Muscle layer of colon (tissue), 2 donors: ENCODE measurements at regions not wholly inside any gene's neighbourhood (a gene's known extent, or its start where the extent isn't known, plus 50 kb on each side); places are given as distances from the start of the nearest gene placed in this dataset.
"Not testable (repeated sequence)": the region's sequence is repeated elsewhere in the genome, so short reads cannot be mapped to it uniquely, and the experiment has no call there.

Experiments used
- H3K27ac ChIP-seq: one replicate; pipeline ENCODE4 v1.7.0; 2013; ENCODE audit warnings: low read depth, mild to moderate bottlenecking, low read length, moderate library complexity
- H3K27me3 ChIP-seq, 2 donors: one replicate each; pipeline ENCODE4 v1.7.0; 2013; ENCODE audit warnings: low read length in 2 of 2, mild to moderate bottlenecking in 2 of 2; ENCODE audit not compliant: insufficient read depth in 2 of 2, control insufficient read depth in 1 of 2
- H3K36me3 ChIP-seq: one replicate; pipeline ENCODE4 v1.7.0; 2013; ENCODE audit warnings: mild to moderate bottlenecking, low read length; ENCODE audit not compliant: insufficient read depth
- H3K4me1 ChIP-seq: one replicate; pipeline ENCODE4 v1.7.0; 2013; ENCODE audit warnings: mild to moderate bottlenecking, low read length; ENCODE audit not compliant: insufficient read depth
- H3K4me3 ChIP-seq, 2 donors: one replicate each; pipeline ENCODE4 v1.7.0; 2013; ENCODE audit warnings: low read length in 2 of 2, low read depth in 1 of 2, mild to moderate bottlenecking in 1 of 2, moderate library complexity in 1 of 2
- H3K9ac ChIP-seq: one replicate; pipeline ENCODE4 v1.7.0; 2013; ENCODE audit warnings: low read length
- H3K9me3 ChIP-seq: one replicate; pipeline ENCODE4 v1.7.0; 2013; ENCODE audit warnings: mild to moderate bottlenecking, low read length
- donor health status: abdominal sarcoma.
- donor health status: Adenocarcinoma of cecum.

DNA sequence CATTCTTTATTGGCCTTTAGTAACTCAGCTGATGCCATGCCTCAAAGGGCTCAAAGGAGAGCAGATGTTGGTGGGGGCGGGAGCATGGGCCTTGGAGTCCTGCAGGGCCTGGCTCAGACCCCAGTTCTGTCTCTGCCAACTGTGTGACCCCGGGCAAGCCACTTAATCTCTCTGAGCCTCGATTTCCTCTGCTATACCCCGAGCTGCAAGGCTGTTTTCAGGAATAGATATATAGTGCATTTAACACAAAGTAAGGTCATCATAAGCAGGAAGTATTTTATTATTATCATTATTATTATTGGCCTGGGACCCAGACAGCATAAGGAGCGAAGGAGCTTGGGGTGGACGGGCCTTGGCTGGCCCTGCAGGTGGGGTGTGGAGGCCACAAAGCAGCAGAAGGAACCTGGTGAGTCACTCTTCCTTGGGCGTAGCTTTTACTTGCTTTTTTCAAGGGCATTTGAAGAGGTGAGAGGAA, 162.7 kb downstream of the INHBB start:
- Histone ChIP-seq H3K9ac (no peak overlapping the region), H3K4me1 (no peaks in the 10 kb centered on the region), H3K36me3 (no peaks in the 10 kb centered on the region), H3K27me3 (no peaks in the 10 kb centered on the region), H3K27ac (no peak overlapping the region), H3K4me3 (no peak overlapping the region), H3K9me3 (no peaks in the 10 kb centered on the region)

DNA sequence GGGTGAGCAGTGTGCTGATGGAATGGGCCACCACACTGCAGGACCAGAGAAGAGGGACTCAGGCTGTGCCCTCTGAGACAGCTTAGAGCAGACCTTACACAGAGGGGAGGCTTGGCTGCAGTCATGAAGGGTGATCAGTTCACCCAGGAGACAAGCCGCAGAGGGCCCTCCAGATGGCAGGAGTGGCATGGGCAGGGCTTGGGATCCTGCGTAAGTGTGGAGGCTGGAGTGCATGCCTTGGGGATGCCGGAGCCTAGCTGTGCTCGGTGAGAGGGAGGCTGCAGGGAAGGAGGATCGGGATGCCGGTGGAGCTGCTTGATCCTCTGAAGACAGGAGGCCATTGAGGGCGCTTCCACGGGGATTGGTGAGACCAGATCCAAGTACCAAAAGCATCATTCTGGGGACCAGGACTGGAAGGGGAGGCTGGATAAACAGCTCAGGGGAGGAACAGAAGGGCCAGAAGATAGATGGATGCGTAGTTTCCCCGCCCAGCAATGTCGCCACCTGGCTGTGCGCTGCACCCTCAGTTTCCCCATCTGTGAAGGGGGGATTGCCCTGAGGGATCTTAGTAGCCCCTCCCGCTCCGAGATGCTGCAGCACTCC, 163.4 kb downstream of the INHBB start:
- Histone ChIP-seq H3K4me1 (no peaks in the 10 kb centered on the region), H3K36me3 (no peaks in the 10 kb centered on the region), H3K4me3 (no peak overlapping the region), H3K9ac (no peak overlapping the region), H3K9me3 (no peaks in the 10 kb centered on the region), H3K27me3 (no peaks in the 10 kb centered on the region), H3K27ac (no peak overlapping the region)

DNA sequence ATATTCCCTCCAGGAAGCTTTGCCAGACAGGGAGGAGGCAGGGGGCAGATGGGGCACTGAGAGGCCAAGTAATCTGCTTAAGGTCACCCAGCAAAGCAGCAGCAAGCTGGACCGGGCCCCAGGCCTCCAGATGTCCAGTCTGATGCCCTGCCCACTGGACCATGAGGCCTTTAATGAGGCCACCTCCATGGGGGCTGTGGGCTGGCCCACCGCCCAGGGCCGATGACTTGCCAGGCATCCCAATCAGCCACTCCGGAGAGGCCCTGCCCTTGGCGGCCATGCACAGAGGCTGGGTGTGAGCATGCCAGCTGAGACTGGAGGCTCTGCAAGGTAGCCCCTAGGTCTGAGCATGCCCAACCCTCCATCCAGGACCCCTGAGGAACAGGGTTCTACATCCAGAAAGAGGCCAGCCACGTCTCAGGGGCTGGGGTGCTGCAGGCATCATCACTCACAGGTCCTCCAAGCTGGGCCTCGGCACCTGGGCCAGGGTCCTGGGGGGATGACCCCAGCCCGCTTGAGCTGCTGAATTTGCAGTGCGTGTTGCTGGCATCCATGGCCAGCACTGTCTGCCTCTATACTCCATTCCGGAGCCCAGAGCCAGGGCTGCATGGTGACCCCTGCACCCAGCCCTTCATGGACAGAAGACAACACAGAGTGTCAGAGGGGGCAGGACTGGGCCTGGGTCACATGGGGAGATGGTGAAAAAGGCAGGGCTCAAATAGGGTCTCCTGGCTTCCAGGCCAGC, 164.2 kb downstream of the INHBB start:
- no peaks in the 10 kb centered on the region for H3K27me3 ChIP-seq
- H3K9me3 ChIP-seq, result no peaks in the 10 kb centered on the region
- H3K4me3 ChIP-seq, result no peak overlapping the region
- no peaks in the 10 kb centered on the region for H3K36me3 ChIP-seq
- H3K27ac ChIP-seq, result no peak overlapping the region
- no peaks in the 10 kb centered on the region for H3K4me1 ChIP-seq
- no peak overlapping the region for H3K9ac ChIP-seq

DNA sequence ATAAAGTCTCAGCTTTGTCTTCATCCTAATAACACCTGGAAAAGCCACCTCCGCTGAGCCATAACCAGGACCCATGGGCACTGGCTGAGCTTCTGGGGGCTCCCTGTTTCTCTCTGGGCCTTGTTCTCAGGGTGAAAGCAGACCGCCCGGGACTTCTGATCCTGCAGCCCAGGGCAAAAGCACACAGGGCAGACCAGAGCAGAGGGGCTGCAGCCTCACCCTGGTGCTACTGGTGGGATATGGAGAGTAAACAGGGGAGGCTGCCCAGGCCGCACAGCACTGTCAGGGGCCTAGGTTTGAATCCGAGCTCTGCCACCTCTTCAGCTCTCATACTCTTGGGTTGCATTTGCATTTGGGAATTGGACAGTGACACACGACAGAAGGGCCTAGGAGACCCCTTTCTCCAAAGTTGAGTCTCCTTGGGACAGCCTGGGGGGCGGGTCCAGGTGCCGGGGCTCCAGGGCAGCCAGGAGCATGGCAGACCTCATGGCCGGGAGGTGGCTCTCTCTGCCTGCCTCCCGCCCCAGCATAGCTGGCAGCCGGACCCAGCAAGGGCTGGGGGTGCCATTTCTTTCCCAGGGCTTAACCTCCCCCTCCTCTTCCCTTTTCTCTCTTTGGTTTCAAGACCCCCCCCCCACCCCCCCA, 164.9 kb downstream of the INHBB start:
- H3K4me1 ChIP-seq, result no peaks in the 10 kb centered on the region
- no peaks in the 10 kb centered on the region for H3K9me3 ChIP-seq
- H3K27ac ChIP-seq, result no peak overlapping the region
- H3K4me3 ChIP-seq, result no peak overlapping the region
- H3K9ac ChIP-seq, result no peak overlapping the region
- no peaks in the 10 kb centered on the region for H3K27me3 ChIP-seq
- H3K36me3 ChIP-seq, result no peaks in the 10 kb centered on the region

- no peak overlapping the region for H3K9ac ChIP-seq
- no peaks in the 10 kb centered on the region for H3K9me3 ChIP-seq
- H3K4me3 ChIP-seq, result no peak overlapping the region
- no peaks in the 10 kb centered on the region for H3K27me3 ChIP-seq
- H3K36me3 ChIP-seq, result no peaks in the 10 kb centered on the region
- no peaks in the 10 kb centered on the region for H3K4me1 ChIP-seq
- H3K27ac ChIP-seq, result no peak overlapping the region
These were observed 165.6 kb downstream of the INHBB start for GRCh38 chr2:120511536-120511935.

GRCh38 chr2:120511947-120512710, 166.2 kb downstream of the INHBB start:
- no peak overlapping the region for H3K4me3 ChIP-seq
- H3K27ac ChIP-seq, result no peak overlapping the region
- H3K27me3 ChIP-seq, result no peaks in the 10 kb centered on the region
- H3K4me1 ChIP-seq, result no peaks in the 10 kb centered on the region
- H3K9me3 ChIP-seq, result no peaks in the 10 kb centered on the region
- H3K36me3 ChIP-seq, result no peaks in the 10 kb centered on the region
- no peak overlapping the region for H3K9ac ChIP-seq

- H3K36me3 ChIP-seq, result no peaks in the 10 kb centered on the region
- H3K27me3 ChIP-seq, result no peaks in the 10 kb centered on the region
- no peak overlapping the region for H3K9ac ChIP-seq
- H3K4me3 ChIP-seq, result no peak overlapping the region
- no peaks in the 10 kb centered on the region for H3K9me3 ChIP-seq
- H3K4me1 ChIP-seq, result no peaks in the 10 kb centered on the region
- H3K27ac ChIP-seq, result no peak overlapping the region
These were observed 167.9 kb downstream of the INHBB start for GRCh38 chr2:120513776-120514357.

- Histone ChIP-seq H3K4me3 (no peak overlapping the region), H3K9ac (no peak overlapping the region), H3K27ac (no peak overlapping the region), H3K9me3 (no peaks in the 10 kb centered on the region), H3K36me3 (no peaks in the 10 kb centered on the region), H3K27me3 (no peaks in the 10 kb centered on the region), H3K4me1 (no peaks in the 10 kb centered on the region)
These were observed 168.6 kb downstream of the INHBB start for GRCh38 chr2:120514521-120514920.

GRCh38 chr2:120515066-120515758, 169.3 kb downstream of the INHBB start:
- H3K9ac ChIP-seq, H3K9me3 ChIP-seq, H3K4me1 ChIP-seq, H3K27ac ChIP-seq, H3K4me3 ChIP-seq, H3K27me3 ChIP-seq, H3K36me3 ChIP-seq: not testable (repeated sequence)

DNA sequence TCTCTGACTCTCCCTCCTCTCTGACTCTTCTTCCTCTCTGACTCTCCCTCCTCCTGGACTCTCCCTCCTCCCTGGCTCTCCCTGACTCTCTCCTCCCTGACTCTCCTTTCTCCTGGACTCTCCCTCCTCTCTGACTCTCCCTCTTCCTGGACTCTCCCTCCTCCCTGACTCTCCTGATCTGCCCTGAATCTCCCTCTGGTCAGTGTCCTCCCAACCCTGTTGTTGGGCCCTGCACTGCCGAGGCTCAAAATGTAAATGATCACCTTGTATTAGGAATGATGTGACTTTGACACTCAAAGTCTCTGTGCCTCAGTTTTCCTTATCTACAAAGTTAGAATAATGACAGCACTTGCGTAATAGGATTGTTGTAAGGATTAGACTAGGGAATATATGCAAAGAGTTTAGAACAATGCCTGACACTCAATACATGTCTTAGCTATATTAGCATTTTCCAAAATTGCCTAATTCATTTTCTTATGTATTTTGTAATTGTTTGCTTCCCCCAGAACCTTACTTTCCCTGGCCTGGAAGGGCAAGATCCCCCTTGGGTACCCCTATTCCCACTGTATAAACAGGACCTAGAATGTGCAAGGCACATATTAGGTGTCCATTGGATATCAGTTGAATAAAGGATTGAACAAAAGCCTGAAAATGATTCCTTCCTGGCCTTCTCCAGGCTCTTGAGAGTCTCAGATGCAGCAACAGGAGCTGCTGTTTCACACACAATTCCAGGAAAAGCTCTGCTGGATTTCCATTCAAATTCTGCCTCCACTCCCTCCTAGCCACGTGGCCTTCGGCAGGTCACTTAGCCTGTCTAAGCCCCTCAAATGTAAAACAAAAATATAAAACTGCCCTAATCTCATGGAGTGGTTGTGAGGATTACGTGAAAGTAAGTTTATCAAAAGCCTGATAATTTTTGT, 170.1 kb downstream of the INHBB start:
- Histone ChIP-seq H3K9ac (no peak overlapping the region), H3K27me3 (peaks cover 0 to 1% of the 10 kb centered on the region in 2 donors), H3K4me1 (no peaks in the 10 kb centered on the region), H3K36me3 (no peaks in the 10 kb centered on the region), H3K9me3 (no peaks in the 10 kb centered on the region), H3K4me3 (no peak overlapping the region), H3K27ac (no peak overlapping the region)
